ENCODE measurements at regions not wholly inside any gene's neighbourhood (a gene's known extent, or its start where the extent isn't known, plus 50 kb on each side); places are given as distances from the start of the nearest gene placed in this dataset.

DNA sequence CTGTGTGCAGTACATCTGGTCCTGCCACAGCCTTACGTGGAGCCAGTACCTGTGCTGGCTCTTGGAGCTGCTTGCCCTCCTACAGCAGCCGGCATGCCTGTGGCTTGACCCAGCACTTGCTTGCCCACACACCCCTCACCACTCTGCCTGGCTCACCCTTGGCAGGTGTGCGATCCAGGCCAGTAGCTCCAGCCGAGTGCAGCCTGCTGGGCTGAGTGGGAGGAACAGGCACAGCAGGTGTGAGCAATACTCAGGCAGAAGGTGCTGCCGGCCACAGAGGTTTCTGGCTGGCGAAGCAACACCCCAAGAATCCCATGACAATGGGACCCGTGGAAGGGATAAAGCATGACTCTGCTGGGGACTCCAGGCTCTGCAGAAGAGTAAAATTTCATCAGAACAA is 173.5 kb upstream of the ADCY1 start:
- no peak for TF ChIP-seq CTCF (IDR thresholded peaks at IDR 0.05; ENCODE audit: low read depth, low read length)
- no peak overlapping the region for H3K4me3 ChIP-seq (replicated peaks in 1 of 2; ENCODE audit: low read depth in 2 of 2, low read length in 2 of 2)
- DNase-seq (ENCODE audit: low read depth in 2 of 2), result no peak

DNA sequence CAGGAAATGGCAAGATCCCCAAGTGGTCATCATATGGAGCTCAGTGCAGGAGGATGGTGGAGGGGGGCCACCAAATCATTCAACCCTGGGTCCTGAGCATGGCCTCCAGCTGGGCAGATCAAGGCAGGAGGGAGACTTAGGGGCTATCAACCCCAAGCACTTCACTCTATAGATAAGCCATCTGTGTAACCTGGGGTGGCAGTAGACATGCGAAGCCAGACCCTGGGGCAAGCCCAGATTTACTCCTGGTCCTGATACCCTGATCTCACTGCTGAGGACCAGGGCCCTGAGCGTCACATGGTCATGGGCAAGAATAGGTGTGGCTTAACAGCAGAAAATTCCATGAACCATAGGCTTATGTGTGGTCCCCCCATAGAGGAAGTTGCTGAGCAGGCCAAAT is 173.0 kb upstream of the ADCY1 start:
- DNase-seq (ENCODE audit: low read depth in 2 of 2), result no peak
- TF ChIP-seq CTCF (IDR thresholded peaks at IDR 0.05; ENCODE audit: low read depth, low read length), result no peak
- H3K4me3 ChIP-seq (replicated peaks in 1 of 2; ENCODE audit: low read depth in 2 of 2, low read length in 2 of 2), result no peak overlapping the region

DNA sequence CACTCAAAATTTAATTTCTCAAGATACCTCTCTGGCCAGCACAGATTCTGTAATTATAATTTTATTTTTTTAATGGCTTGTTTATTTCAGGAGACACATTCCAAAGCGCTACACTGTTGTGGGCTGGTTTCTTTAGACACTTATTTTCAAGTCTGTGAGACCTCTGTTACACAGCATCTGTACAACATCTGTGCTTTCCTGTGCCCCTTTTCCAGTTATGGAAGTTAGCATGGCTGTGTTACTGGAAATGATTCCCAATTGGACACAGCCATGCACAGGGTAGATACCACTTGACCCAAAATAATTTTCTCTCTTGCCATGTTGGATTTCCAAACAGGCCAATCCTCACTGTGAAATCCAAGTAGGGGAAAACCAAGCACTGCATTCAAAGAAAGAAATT is 172.3 kb upstream of the ADCY1 start:
- DNase-seq (ENCODE audit: low read depth in 2 of 2), result no peak
- no peak overlapping the region for H3K4me3 ChIP-seq (replicated peaks in 1 of 2; ENCODE audit: low read depth in 2 of 2, low read length in 2 of 2)
- no peak for TF ChIP-seq CTCF (IDR thresholded peaks at IDR 0.05; ENCODE audit: low read depth, low read length)

GRCh38 chr7:45402480-45403218 is 171.5 kb upstream of the ADCY1 start:
- DNase-seq (ENCODE audit: low read depth in 2 of 2), result peak; percentile 55 to 64
- no peak overlapping the region for H3K4me3 ChIP-seq (replicated peaks in 1 of 2; ENCODE audit: low read depth in 2 of 2, low read length in 2 of 2)
- no peak for TF ChIP-seq CTCF (IDR thresholded peaks at IDR 0.05; ENCODE audit: low read depth, low read length)

GRCh38 chr7:45404622-45405021 is 169.5 kb upstream of the ADCY1 start:
- no peak for DNase-seq (ENCODE audit: low read depth in 2 of 2)
- H3K4me3 ChIP-seq (replicated peaks in 1 of 2; ENCODE audit: low read depth in 2 of 2, low read length in 2 of 2), result no peak overlapping the region
- no peak for TF ChIP-seq CTCF (IDR thresholded peaks at IDR 0.05; ENCODE audit: low read depth, low read length)

GRCh38 chr7:45407730-45408408 is 166.3 kb upstream of the ADCY1 start:
- TF ChIP-seq CTCF (IDR thresholded peaks at IDR 0.05; ENCODE audit: low read depth, low read length), result no peak
- H3K4me3 ChIP-seq (replicated peaks in 1 of 2; ENCODE audit: low read depth in 2 of 2, low read length in 2 of 2), result no peak overlapping the region
- no peak for DNase-seq (ENCODE audit: low read depth in 2 of 2)
